ENCODE measurements at regions not wholly inside any gene's neighbourhood (a gene's known extent, or its start where the extent isn't known, plus 50 kb on each side); places are given as distances from the start of the nearest gene placed in this dataset.

DNA sequence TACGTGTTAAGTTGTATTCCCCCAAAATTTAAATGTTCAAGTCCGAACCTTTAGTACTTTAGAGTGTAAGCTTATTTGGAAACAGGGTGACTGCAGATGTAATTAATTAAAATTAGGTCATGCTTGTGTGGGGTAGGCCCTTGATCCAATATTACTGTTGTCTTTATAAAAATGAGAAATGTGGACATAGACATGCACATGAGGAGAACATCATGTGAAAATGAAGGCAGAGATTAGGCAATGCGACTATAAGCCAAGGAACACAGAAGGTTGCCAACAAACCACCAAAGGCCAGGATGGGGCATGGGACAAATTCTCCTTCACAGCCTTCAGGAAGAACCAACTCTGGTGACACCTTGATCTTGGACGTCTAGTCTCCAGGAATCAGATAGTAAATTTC is 1698.4 kb upstream of the SLC10A2 start:
- H3K4me3 ChIP-seq (ENCODE audit: low read length): no peak overlapping the region
- H3K4me1 ChIP-seq (ENCODE audit: low read length): no peaks in the 10 kb centered on the region
- no peaks in the 10 kb centered on the region for H4K20me1 ChIP-seq (ENCODE audit: insufficient read depth, low read length)

DNA sequence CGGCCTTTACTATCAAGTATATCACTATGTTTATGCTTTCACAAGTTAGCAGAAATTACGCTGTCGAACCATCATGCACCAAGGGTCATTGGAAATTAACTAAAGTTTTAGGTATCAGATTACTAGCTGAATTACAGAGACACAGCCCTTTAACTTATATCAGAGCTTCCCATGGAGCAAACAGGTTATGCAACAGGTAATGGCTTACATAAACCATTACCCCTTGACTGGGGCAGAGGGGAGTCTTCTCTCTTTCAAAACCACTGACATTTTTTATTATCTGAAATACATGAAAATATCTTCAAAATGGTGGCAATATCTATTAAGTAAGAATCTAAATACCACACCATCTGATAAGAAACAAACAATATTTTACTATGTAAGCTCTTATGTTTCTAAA is 1692.9 kb upstream of the SLC10A2 start:
- TF ChIP-seq, protein P1, sequence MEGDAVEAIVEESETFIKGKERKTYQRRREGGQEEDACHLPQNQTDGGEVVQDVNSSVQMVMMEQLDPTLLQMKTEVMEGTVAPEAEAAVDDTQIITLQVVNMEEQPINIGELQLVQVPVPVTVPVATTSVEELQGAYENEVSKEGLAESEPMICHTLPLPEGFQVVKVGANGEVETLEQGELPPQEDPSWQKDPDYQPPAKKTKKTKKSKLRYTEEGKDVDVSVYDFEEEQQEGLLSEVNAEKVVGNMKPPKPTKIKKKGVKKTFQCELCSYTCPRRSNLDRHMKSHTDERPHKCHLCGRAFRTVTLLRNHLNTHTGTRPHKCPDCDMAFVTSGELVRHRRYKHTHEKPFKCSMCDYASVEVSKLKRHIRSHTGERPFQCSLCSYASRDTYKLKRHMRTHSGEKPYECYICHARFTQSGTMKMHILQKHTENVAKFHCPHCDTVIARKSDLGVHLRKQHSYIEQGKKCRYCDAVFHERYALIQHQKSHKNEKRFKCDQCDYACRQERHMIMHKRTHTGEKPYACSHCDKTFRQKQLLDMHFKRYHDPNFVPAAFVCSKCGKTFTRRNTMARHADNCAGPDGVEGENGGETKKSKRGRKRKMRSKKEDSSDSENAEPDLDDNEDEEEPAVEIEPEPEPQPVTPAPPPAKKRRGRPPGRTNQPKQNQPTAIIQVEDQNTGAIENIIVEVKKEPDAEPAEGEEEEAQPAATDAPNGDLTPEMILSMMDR (IDR thresholded peaks at IDR 0.05; ENCODE audit: low read depth, low read length): no peak
- no peak for TF ChIP-seq EZH2phosphoT487 (IDR thresholded peaks at IDR 0.05; ENCODE audit: low read depth)
- no peaks in the 10 kb centered on the region for H3K9me3 ChIP-seq (ENCODE audit: insufficient read depth, low read length)
- H3K36me3 ChIP-seq (replicated peaks; ENCODE audit: low read depth, low read length): no peaks in the 10 kb centered on the region
- H3K4me1 ChIP-seq (ENCODE audit: low read length): no peaks in the 10 kb centered on the region
- H3K27me3 ChIP-seq (ENCODE audit: low read depth, low read length): no peaks in the 10 kb centered on the region
- no peak overlapping the region for H2AFZ ChIP-seq (ENCODE audit: low read depth, low read length)
- no peak overlapping the region for H3K4me2 ChIP-seq (ENCODE audit: low read length)
- H3K4me3 ChIP-seq (ENCODE audit: low read length): no peak overlapping the region
- H3K27ac ChIP-seq (ENCODE audit: low read length): no peak overlapping the region
- no peak overlapping the region for H3K9ac ChIP-seq (ENCODE audit: low read length)
- H3K79me2 ChIP-seq (ENCODE audit: low read length): no peaks in the 10 kb centered on the region
- no peaks in the 10 kb centered on the region for H4K20me1 ChIP-seq (ENCODE audit: insufficient read depth, low read length)

More for the DNA sequence above, 1698.4 kb upstream of the SLC10A2 start:
- H3K9ac ChIP-seq (ENCODE audit: low read length): no peak overlapping the region
- TF ChIP-seq, protein P1 (IDR thresholded peaks at IDR 0.05; ENCODE audit: low read depth, low read length): no peak
- no peak for TF ChIP-seq EZH2phosphoT487 (IDR thresholded peaks at IDR 0.05; ENCODE audit: low read depth)
- H3K9me3 ChIP-seq (ENCODE audit: insufficient read depth, low read length): no peaks in the 10 kb centered on the region
- H2AFZ ChIP-seq (ENCODE audit: low read depth, low read length): no peak overlapping the region
- H3K27me3 ChIP-seq (ENCODE audit: low read depth, low read length): no peaks in the 10 kb centered on the region
- no peak overlapping the region for H3K27ac ChIP-seq (ENCODE audit: low read length)
- H3K79me2 ChIP-seq (ENCODE audit: low read length): no peaks in the 10 kb centered on the region
- H3K36me3 ChIP-seq (replicated peaks; ENCODE audit: low read depth, low read length): no peaks in the 10 kb centered on the region
- H3K4me2 ChIP-seq (ENCODE audit: low read length): no peak overlapping the region

DNA sequence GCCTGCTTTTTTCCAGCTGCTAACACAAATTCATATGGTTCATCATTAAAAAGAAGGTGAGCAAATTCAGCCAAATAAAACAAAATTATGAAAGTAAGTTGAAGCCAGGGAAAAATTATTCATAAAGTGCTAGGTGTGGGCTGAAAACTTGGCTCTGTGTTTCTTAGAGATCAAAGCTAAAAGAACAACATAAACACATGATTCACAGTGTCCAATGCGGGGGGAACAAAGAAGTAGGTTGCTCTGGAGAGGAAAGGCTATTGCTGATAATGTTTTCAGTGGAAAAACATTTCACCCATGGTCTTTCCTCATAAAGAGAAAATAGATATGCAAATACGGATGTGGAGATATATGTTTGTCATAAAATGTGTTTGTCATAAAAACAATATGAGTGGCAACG is 1691.5 kb upstream of the SLC10A2 start:
- Histone ChIP-seq H4K20me1 (ENCODE audit: insufficient read depth, low read length) (no peaks in the 10 kb centered on the region), H3K27ac (ENCODE audit: low read length) (no peak overlapping the region), H3K4me3 (ENCODE audit: low read length) (no peak overlapping the region), H3K27me3 (ENCODE audit: low read depth, low read length) (no peaks in the 10 kb centered on the region), H3K9me3 (ENCODE audit: insufficient read depth, low read length) (no peaks in the 10 kb centered on the region), H3K4me2 (ENCODE audit: low read length) (no peak overlapping the region), H3K79me2 (ENCODE audit: low read length) (no peaks in the 10 kb centered on the region), H2AFZ (ENCODE audit: low read depth, low read length) (no peak overlapping the region), H3K4me1 (ENCODE audit: low read length) (no peaks in the 10 kb centered on the region), H3K36me3 (replicated peaks; ENCODE audit: low read depth, low read length) (no peaks in the 10 kb centered on the region), H3K9ac (ENCODE audit: low read length) (no peak overlapping the region)
- TF ChIP-seq, protein P1 (IDR thresholded peaks at IDR 0.05; ENCODE audit: low read depth, low read length): no peak
- TF ChIP-seq EZH2phosphoT487 (IDR thresholded peaks at IDR 0.05; ENCODE audit: low read depth): no peak

DNA sequence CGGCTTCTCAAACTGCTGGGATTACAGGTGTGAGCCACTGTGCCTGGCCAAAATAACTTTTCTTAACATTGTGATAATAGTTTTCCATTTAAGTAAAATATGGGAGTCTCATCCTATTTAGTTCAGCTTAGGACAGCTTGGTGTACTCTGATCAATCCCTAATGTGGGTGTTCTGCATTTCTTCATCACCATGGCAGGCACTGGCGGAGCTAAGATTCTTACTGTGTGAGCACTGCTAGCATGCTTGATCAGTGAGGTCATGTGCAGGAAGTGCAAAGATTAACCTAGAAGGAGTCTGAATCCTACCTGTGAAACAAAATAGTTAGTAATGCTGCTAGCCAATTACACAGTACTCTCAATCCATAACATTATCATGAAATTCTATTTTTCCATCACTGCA is 1684.2 kb upstream of the SLC10A2 start:
- Histone ChIP-seq H3K4me2 (ENCODE audit: low read length) (no peak overlapping the region), H3K79me2 (ENCODE audit: low read length) (no peaks in the 10 kb centered on the region), H3K27ac (ENCODE audit: low read length) (no peak overlapping the region), H4K20me1 (ENCODE audit: insufficient read depth, low read length) (no peaks in the 10 kb centered on the region), H3K36me3 (replicated peaks; ENCODE audit: low read depth, low read length) (no peaks in the 10 kb centered on the region), H3K27me3 (ENCODE audit: low read depth, low read length) (no peaks in the 10 kb centered on the region), H3K4me3 (ENCODE audit: low read length) (no peak overlapping the region), H3K9ac (ENCODE audit: low read length) (no peak overlapping the region), H3K4me1 (ENCODE audit: low read length) (no peaks in the 10 kb centered on the region), H3K9me3 (ENCODE audit: insufficient read depth, low read length) (no peaks in the 10 kb centered on the region), H2AFZ (ENCODE audit: low read depth, low read length) (no peak overlapping the region)
- TF ChIP-seq, protein P1 (IDR thresholded peaks at IDR 0.05; ENCODE audit: low read depth, low read length): no peak
- TF ChIP-seq EZH2phosphoT487 (IDR thresholded peaks at IDR 0.05; ENCODE audit: low read depth): no peak

All from OCI-LY3 (cell line).